ENCODE measurements at regions not wholly inside any gene's neighbourhood (a gene's known extent, or its start where the extent isn't known, plus 50 kb on each side); places are given as distances from the start of the nearest gene placed in this dataset.

DNA sequence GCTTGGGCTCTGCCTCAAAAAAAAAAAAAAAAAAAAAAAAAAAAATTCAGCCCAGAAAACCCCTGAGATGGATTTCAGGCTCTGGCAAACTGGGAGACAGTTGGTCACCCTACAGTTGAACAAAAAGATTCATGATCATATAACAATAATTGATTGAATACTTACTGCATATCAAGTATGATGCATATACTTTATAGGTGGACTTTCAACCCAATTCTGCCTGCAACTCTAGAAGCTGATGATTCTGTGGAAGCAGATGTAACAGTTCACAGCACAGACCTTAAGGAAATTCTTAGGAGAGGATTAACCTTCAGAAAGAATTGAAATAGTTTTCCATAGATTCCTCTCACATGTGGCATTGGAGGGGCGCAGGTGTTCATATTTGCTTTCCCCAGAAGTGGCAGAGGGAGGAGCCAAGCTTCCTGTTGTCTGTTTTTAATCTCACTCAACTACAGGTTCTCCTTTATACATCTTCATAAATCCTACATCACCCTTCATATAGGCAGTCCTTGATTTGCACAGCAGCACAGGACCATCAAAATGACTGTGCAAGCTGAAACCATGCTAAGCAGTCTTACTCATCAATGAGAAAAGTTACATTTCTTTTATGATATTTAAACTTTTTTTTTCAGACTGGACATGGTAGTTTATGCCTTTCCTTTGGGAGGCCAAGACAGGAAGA, 149.4 kb upstream of the KLF3 start:
- intact Hi-C loops (cut with micrococcal nuclease; ENCODE audit: unreplicated experiment) = no loop called here
- ChIA-PET POLR2A (ENCODE audit: low non-redundant PET) (no interaction called here), CTCF (no interaction called here)
- TF ChIP-seq, protein P1, sequence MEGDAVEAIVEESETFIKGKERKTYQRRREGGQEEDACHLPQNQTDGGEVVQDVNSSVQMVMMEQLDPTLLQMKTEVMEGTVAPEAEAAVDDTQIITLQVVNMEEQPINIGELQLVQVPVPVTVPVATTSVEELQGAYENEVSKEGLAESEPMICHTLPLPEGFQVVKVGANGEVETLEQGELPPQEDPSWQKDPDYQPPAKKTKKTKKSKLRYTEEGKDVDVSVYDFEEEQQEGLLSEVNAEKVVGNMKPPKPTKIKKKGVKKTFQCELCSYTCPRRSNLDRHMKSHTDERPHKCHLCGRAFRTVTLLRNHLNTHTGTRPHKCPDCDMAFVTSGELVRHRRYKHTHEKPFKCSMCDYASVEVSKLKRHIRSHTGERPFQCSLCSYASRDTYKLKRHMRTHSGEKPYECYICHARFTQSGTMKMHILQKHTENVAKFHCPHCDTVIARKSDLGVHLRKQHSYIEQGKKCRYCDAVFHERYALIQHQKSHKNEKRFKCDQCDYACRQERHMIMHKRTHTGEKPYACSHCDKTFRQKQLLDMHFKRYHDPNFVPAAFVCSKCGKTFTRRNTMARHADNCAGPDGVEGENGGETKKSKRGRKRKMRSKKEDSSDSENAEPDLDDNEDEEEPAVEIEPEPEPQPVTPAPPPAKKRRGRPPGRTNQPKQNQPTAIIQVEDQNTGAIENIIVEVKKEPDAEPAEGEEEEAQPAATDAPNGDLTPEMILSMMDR (conservative IDR thresholded peaks at IDR 0.05; ENCODE audit: low read depth, low read length) = no peak
- TF ChIP-seq EZH2 (IDR thresholded peaks at IDR 0.05; ENCODE audit: borderline replicate concordance, low read depth, low read length, poor library complexity, severe bottlenecking) = no peak
- Histone ChIP-seq H3K9me3 (ENCODE audit: low read depth, low read length, poor library complexity, severe bottlenecking) (no peaks in the 10 kb centered on the region), H3K27ac (ENCODE audit: low read depth, low read length, poor library complexity, severe bottlenecking) (no peak overlapping the region), H3K36me3 (ENCODE audit: insufficient read depth, low read length, poor library complexity, severe bottlenecking) (no peaks in the 10 kb centered on the region), H3K27me3 (replicated peaks; ENCODE audit: insufficient read depth, low read depth, low read length, poor library complexity) (no peaks in the 10 kb centered on the region), H3K4me1 (ENCODE audit: insufficient read depth, low read length, poor library complexity, severe bottlenecking) (no peaks in the 10 kb centered on the region), H3K4me3 (ENCODE audit: low read depth, low read length, poor library complexity, severe bottlenecking) (no peak overlapping the region)
- BruUV-seq (replicated peaks) = no TSS peak
- DNase-seq (ENCODE audit: low spot score) = no peak

DNA sequence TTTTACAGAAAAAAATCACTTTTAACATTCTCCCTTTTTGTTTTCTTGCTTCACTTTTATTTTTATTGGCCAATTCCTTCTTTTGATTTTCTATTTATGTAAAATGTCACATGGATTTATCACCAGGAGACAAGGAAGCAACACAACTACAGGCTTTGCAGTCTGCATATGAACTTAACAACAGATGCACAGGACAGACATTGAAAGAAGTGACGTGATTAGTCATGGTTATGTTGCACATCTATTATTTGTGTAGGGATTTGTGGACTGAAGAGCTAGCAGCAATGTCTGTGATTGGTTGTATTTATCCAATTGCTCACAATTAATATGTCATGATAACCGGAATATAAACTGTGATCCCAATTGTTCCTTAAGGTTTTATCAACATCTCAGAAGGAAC, 147.8 kb upstream of the KLF3 start:
- ChIA-PET CTCF (no interaction called here), POLR2A (ENCODE audit: low non-redundant PET) (no interaction called here)
- no peak for TF ChIP-seq EZH2 (IDR thresholded peaks at IDR 0.05; ENCODE audit: borderline replicate concordance, low read depth, low read length, poor library complexity, severe bottlenecking)
- TF ChIP-seq, protein P1 (conservative IDR thresholded peaks at IDR 0.05; ENCODE audit: low read depth, low read length) = no peak
- Histone ChIP-seq H3K4me1 (ENCODE audit: insufficient read depth, low read length, poor library complexity, severe bottlenecking) (no peaks in the 10 kb centered on the region), H3K9me3 (ENCODE audit: low read depth, low read length, poor library complexity, severe bottlenecking) (no peaks in the 10 kb centered on the region), H3K36me3 (ENCODE audit: insufficient read depth, low read length, poor library complexity, severe bottlenecking) (no peaks in the 10 kb centered on the region), H3K27ac (ENCODE audit: low read depth, low read length, poor library complexity, severe bottlenecking) (no peak overlapping the region), H3K4me3 (ENCODE audit: low read depth, low read length, poor library complexity, severe bottlenecking) (no peak overlapping the region), H3K27me3 (replicated peaks; ENCODE audit: insufficient read depth, low read depth, low read length, poor library complexity) (no peaks in the 10 kb centered on the region)
- DNase-seq (ENCODE audit: low spot score) = no peak
- BruUV-seq (replicated peaks) = no TSS peak
- intact Hi-C loops (cut with micrococcal nuclease; ENCODE audit: unreplicated experiment) = no loop called here

DNA sequence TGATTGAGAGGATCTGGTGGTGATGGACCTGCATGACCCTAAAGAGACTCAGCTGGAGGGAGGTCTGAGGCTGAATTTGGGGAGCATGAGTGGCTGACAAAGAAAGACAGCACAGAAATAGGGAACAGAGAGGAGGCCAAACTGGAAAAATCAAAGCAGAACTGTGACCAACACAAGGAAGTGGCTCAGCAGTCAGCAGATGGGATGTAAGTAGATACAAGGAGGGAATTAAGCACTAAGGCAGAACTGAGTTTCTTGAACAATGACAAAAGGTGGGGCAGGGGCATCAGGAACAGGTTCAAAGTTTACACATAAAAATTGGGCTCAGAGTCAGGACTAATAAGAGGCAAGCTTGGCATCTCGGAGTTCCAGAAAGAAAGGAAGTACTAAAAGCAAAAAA, 144.3 kb upstream of the KLF3 start:
- H3K4me3 ChIP-seq (ENCODE audit: low read depth, low read length, poor library complexity, severe bottlenecking) = no peak overlapping the region
- H3K27me3 ChIP-seq (replicated peaks; ENCODE audit: insufficient read depth, low read depth, low read length, poor library complexity) = no peaks in the 10 kb centered on the region
- no peak overlapping the region for H3K27ac ChIP-seq (ENCODE audit: low read depth, low read length, poor library complexity, severe bottlenecking)
- DNase-seq (ENCODE audit: low spot score) = no peak
- CTCF ChIA-PET = no interaction called here
- no peaks in the 10 kb centered on the region for H3K4me1 ChIP-seq (ENCODE audit: insufficient read depth, low read length, poor library complexity, severe bottlenecking)
- H3K9me3 ChIP-seq (ENCODE audit: low read depth, low read length, poor library complexity, severe bottlenecking) = no peaks in the 10 kb centered on the region
- intact Hi-C loops (cut with micrococcal nuclease; ENCODE audit: unreplicated experiment) = no loop called here
- BruUV-seq (replicated peaks) = no TSS peak
- TF ChIP-seq, protein P1 (conservative IDR thresholded peaks at IDR 0.05; ENCODE audit: low read depth, low read length) = no peak
- no peak for TF ChIP-seq EZH2 (IDR thresholded peaks at IDR 0.05; ENCODE audit: borderline replicate concordance, low read depth, low read length, poor library complexity, severe bottlenecking)
- POLR2A ChIA-PET (ENCODE audit: low non-redundant PET) = no interaction called here
- no peaks in the 10 kb centered on the region for H3K36me3 ChIP-seq (ENCODE audit: insufficient read depth, low read length, poor library complexity, severe bottlenecking)

Measured in A673 (cell line).